ENCODE measurements at regions not wholly inside any gene's neighbourhood (a gene's known extent, or its start where the extent isn't known, plus 50 kb on each side); places are given as distances from the start of the nearest gene placed in this dataset.

- TF ChIP-seq RAD21 (IDR thresholded peaks at IDR 0.05; ENCODE audit: low read depth) = no peak
- TF ChIP-seq ZBTB7A (IDR thresholded peaks at IDR 0.05; ENCODE audit: low read depth) = no peak
- no peak for TF ChIP-seq TAF1 (IDR thresholded peaks at IDR 0.05; ENCODE audit: low read depth)
- no peak for TF ChIP-seq CEBPB (IDR thresholded peaks at IDR 0.05)
- no peak for TF ChIP-seq EP300 (IDR thresholded peaks at IDR 0.05; ENCODE audit: borderline replicate concordance)
- no peak for TF ChIP-seq REST (IDR thresholded peaks at IDR 0.05; ENCODE audit: low read depth)
- no peak for TF ChIP-seq EGR1 (IDR thresholded peaks at IDR 0.05)
- no peak for TF ChIP-seq MAX (IDR thresholded peaks at IDR 0.05)
- TF ChIP-seq YY1 (IDR thresholded peaks at IDR 0.05; ENCODE audit: low read depth) = no peak
- TF ChIP-seq TCF12 (IDR thresholded peaks at IDR 0.05; ENCODE audit: low read depth) = no peak
- TF ChIP-seq USF1 (IDR thresholded peaks at IDR 0.05) = no peak
- peak; percentile 47; the same call in 1 of the 2 replicates for TF ChIP-seq NFIC (IDR thresholded peaks at IDR 0.05)
- no peak for TF ChIP-seq FOXM1 (IDR thresholded peaks at IDR 0.05; ENCODE audit: borderline replicate concordance, low read depth)
- TF ChIP-seq CREB1 (IDR thresholded peaks at IDR 0.05; ENCODE audit: low read depth) = no peak
Measured at GRCh38 chr1:22241250-22241649, 98.4 kb upstream of the WNT4 start.

Measured in Ishikawa (cell line).